HepG2 (cell line): ENCODE measurements at regions not wholly inside any gene's neighbourhood (a gene's known extent, or its start where the extent isn't known, plus 50 kb on each side); places are given as distances from the start of the nearest gene placed in this dataset.

Experiments used
- HNRNPL ChIP-seq: fragments of 200-400 bp; formaldehyde crosslinking; IDR thresholded peaks from 2 replicates; pipeline ENCODE4 v1.6.1; 2017; ENCODE audit warnings: mild to moderate bottlenecking, low read depth, low read length
- JDP2 ChIP-seq: sonication (generic); formaldehyde crosslinking; IDR thresholded peaks from 2 replicates; pipeline ENCODE4 v1.8.1; 2022; ENCODE audit warnings: missing genetic modification reagents, borderline replicate concordance
- KIAA2018 ChIP-seq: sonication (generic); formaldehyde crosslinking; IDR thresholded peaks from 2 replicates; pipeline ENCODE4 v1.5.0; 2020; ENCODE audit warnings: mild to moderate bottlenecking, missing genetic modification reagents, borderline replicate concordance
- RAD21 ChIP-seq: fragments of 450-650 bp; formaldehyde crosslinking; IDR thresholded peaks from 2 replicates; pipeline ENCODE4 v1.5.0; 2020; ENCODE audit warnings: mild to moderate bottlenecking
- ZMAT5 ChIP-seq: sonication (generic); formaldehyde crosslinking; IDR thresholded peaks from 2 replicates; pipeline ENCODE4 v1.5.0; 2020; ENCODE audit warnings: mild to moderate bottlenecking, low read depth, missing genetic modification reagents, borderline replicate concordance

- no peak for TF ChIP-seq KIAA2018
- TF ChIP-seq RAD21: no peak
- TF ChIP-seq ZMAT5 (CRISPR knock-in tag): no peak
- no peak for TF ChIP-seq HNRNPL
- no peak for TF ChIP-seq JDP2 (CRISPR knock-in tag)
Measured at GRCh38 chr1:47622776-47623556, 185.1 kb downstream of the FOXD2 start (continued).
